H9 (cell line): ENCODE measurements at regions not wholly inside any gene's neighbourhood (a gene's known extent, or its start where the extent isn't known, plus 50 kb on each side); places are given as distances from the start of the nearest gene placed in this dataset.

ENCODE experiments used
- DNase-seq: peaks from one replicate; pipeline ENCODE4 v3.0.0-alpha.2; 2017
- H2AFZ ChIP-seq: one replicate; pipeline ENCODE4 v1.6.1; 2013; ENCODE audit warnings: mild to moderate bottlenecking, low read length, control low read depth, moderate library complexity
- H2AK5ac ChIP-seq: 2 replicates; pipeline ENCODE4 v1.6.1; 2013; ENCODE audit warnings: low read length, control low read depth, mixed read lengths; ENCODE audit not compliant: insufficient read length
- H2BK120ac ChIP-seq: one replicate; pipeline ENCODE4 v1.6.1; 2013; ENCODE audit warnings: low read depth, mild to moderate bottlenecking, low read length, control low read depth, inconsistent platforms; ENCODE audit not compliant: poor library complexity, severe bottlenecking
- H2BK12ac ChIP-seq: 2 replicates; pipeline ENCODE4 v1.6.1; 2013; ENCODE audit warnings: low read length, control low read depth, mixed read lengths, low read depth; ENCODE audit not compliant: insufficient read length
- H2BK15ac ChIP-seq: 2 replicates; pipeline ENCODE4 v1.6.1; 2013; ENCODE audit warnings: low read depth, low read length, control low read depth
- H2BK20ac ChIP-seq: one replicate; pipeline ENCODE4 v1.6.1; 2013; ENCODE audit warnings: low read depth, mild to moderate bottlenecking, low read length, control low read depth, inconsistent platforms; ENCODE audit not compliant: poor library complexity, severe bottlenecking
- H2BK5ac ChIP-seq: 2 replicates; pipeline ENCODE4 v1.6.1; 2013; ENCODE audit warnings: low read length, control low read depth, mixed read lengths; ENCODE audit not compliant: insufficient read length
- H3K14ac ChIP-seq: 2 replicates; pipeline ENCODE4 v1.6.1; 2013; ENCODE audit warnings: low read length, control low read depth; ENCODE audit not compliant: insufficient read depth
- H3K18ac ChIP-seq: 2 replicates; pipeline ENCODE4 v1.6.1; 2013; ENCODE audit warnings: low read depth, mild to moderate bottlenecking, mixed read lengths, low read length, control low read depth; ENCODE audit not compliant: insufficient read length
- H3K23ac ChIP-seq: 2 replicates; pipeline ENCODE4 v1.6.1; 2013; ENCODE audit warnings: low read length, control low read depth, mixed read lengths, low read depth; ENCODE audit not compliant: insufficient read length
- H3K23me2 ChIP-seq: 2 replicates; pipeline ENCODE4 v1.6.1; 2013; ENCODE audit warnings: low read depth, mild to moderate bottlenecking, mixed read lengths, low read length, control low read depth; ENCODE audit not compliant: insufficient read length, poor library complexity, severe bottlenecking
- H3K27ac ChIP-seq: 2 replicates; pipeline ENCODE4 v1.5.1; 2013; ENCODE audit warnings: low read length, control low read depth, mixed read lengths, low read depth; ENCODE audit not compliant: insufficient read length
- H3K27me3 ChIP-seq: 2 replicates; pipeline ENCODE4 v1.6.1; 2013; ENCODE audit warnings: low read length, control low read depth, inconsistent platforms; ENCODE audit not compliant: insufficient read depth
- H3K4ac ChIP-seq: 2 replicates; pipeline ENCODE4 v1.6.1; 2013; ENCODE audit warnings: low read depth, mild to moderate bottlenecking, control low read depth, inconsistent platforms, low read length, moderate library complexity
- H3K4me1 ChIP-seq: 2 replicates; pipeline ENCODE4 v1.6.1; 2013; ENCODE audit warnings: low read length, control low read depth, inconsistent platforms; ENCODE audit not compliant: insufficient read depth
- H3K4me2 ChIP-seq: 2 replicates; pipeline ENCODE4 v1.6.1; 2013; ENCODE audit warnings: low read length, control low read depth, mixed read lengths; ENCODE audit not compliant: insufficient read length, insufficient read depth
- H3K56ac ChIP-seq: 2 replicates; pipeline ENCODE4 v1.6.1; 2013; ENCODE audit warnings: low read depth, mild to moderate bottlenecking, mixed read lengths, low read length, control low read depth; ENCODE audit not compliant: insufficient read length
- H3K79me1 ChIP-seq: 2 replicates; pipeline ENCODE4 v1.6.1; 2013; ENCODE audit warnings: low read depth, mild to moderate bottlenecking, moderate library complexity, low read length, control low read depth, inconsistent platforms; ENCODE audit not compliant: insufficient read depth, poor library complexity, severe bottlenecking
- H3K79me2 ChIP-seq: 2 replicates; pipeline ENCODE4 v1.6.1; 2013; ENCODE audit warnings: low read length, control low read depth, inconsistent platforms; ENCODE audit not compliant: insufficient read depth
- H3K9ac ChIP-seq: 2 replicates; pipeline ENCODE4 v1.6.1; 2013; ENCODE audit warnings: low read length, control low read depth, mixed read lengths; ENCODE audit not compliant: insufficient read length; ENCODE audit errors: extremely low read depth
- H3K9me3 ChIP-seq: one replicate; pipeline ENCODE4 v1.6.1; 2013; ENCODE audit warnings: low read depth, low read length, inconsistent platforms; ENCODE audit not compliant: control insufficient read depth
- H3T11ph ChIP-seq: one replicate; pipeline ENCODE4 v1.6.1; 2013; ENCODE audit warnings: mild to moderate bottlenecking, low read length, control low read depth, inconsistent platforms
- H4K20me1 ChIP-seq: one replicate; pipeline ENCODE4 v1.6.1; 2013; ENCODE audit not compliant: control insufficient read depth, insufficient read length, insufficient read depth
- H4K5ac ChIP-seq: 2 replicates; pipeline ENCODE4 v1.6.1; 2013; ENCODE audit warnings: low read depth, mild to moderate bottlenecking, mixed read lengths, low read length, control low read depth; ENCODE audit not compliant: insufficient read length
- H4K8ac ChIP-seq: replicated peaks from 2 replicates; pipeline ENCODE4 v1.6.1; 2013; ENCODE audit warnings: low read length, control low read depth, mixed read lengths, low read depth; ENCODE audit not compliant: insufficient read length
- H4K91ac ChIP-seq: 2 replicates; pipeline ENCODE4 v1.6.1; 2013; ENCODE audit warnings: low read depth, mild to moderate bottlenecking, moderate library complexity, mixed read lengths, low read length, control low read depth; ENCODE audit not compliant: insufficient read length
- H3K27ac Mint-ChIP-seq, 3 experiments: 2 replicates in 2 of 3; 3 replicates in 1 of 3; pipeline ENCODE4 v1.8.0; 2020 to 2021; ENCODE audit warnings: mixed read lengths in 3 of 3, mild to moderate bottlenecking in 1 of 3, moderate library complexity in 1 of 3
- H3K27me3 Mint-ChIP-seq: 2 replicates; pipeline ENCODE4 v1.8.0; 2021; ENCODE audit warnings: low read depth, mild to moderate bottlenecking, moderate library complexity, mixed read lengths
- H3K36me3 Mint-ChIP-seq, 3 experiments: 2 replicates in 2 of 3; 3 replicates in 1 of 3; pipeline ENCODE4 v1.8.0; 2020 to 2021; ENCODE audit warnings: low read depth in 3 of 3, mixed read lengths in 3 of 3; ENCODE audit not compliant: insufficient read depth in 1 of 3
- H3K4me1 Mint-ChIP-seq, 2 experiments: 2 replicates each; pipeline ENCODE4 v1.8.0; 2020; ENCODE audit warnings: mixed read lengths in 2 of 2
- H3K4me3 Mint-ChIP-seq, 2 experiments: 2 replicates in 1 of 2; 3 replicates in 1 of 2; pipeline ENCODE4 v1.8.0; 2020 to 2021; ENCODE audit warnings: mild to moderate bottlenecking in 2 of 2, mixed read lengths in 2 of 2, moderate library complexity in 1 of 2
- H3K9me3 Mint-ChIP-seq, 2 experiments: 2 replicates in 1 of 2; 3 replicates in 1 of 2; pipeline ENCODE4 v1.8.0; 2020; ENCODE audit warnings: mild to moderate bottlenecking in 2 of 2, mixed read lengths in 2 of 2, moderate library complexity in 1 of 2
- WGBS: extraction: QIAGEN DNeasy Blood & Tissue Kit; methylation state at CpG from one replicate; pipeline ENCODE4 v1.1.7; 2013; ENCODE audit warnings: missing lambda C conversion rate, low lambda C conversion rate, mixed read lengths; ENCODE audit not compliant: insufficient read length; ENCODE audit errors: extremely low coverage; 5-methylcytosine and 5-hydroxymethylcytosine counted together
- TF ChIP-seq, protein P1 (sequence below): fragments of 200-600 bp; sonication (generic); conservative IDR thresholded peaks from 3 replicates; pipeline ENCODE4 v1.8.0; 2021; ENCODE audit warnings: antibody characterized with exemption, mild to moderate bottlenecking

DNA sequence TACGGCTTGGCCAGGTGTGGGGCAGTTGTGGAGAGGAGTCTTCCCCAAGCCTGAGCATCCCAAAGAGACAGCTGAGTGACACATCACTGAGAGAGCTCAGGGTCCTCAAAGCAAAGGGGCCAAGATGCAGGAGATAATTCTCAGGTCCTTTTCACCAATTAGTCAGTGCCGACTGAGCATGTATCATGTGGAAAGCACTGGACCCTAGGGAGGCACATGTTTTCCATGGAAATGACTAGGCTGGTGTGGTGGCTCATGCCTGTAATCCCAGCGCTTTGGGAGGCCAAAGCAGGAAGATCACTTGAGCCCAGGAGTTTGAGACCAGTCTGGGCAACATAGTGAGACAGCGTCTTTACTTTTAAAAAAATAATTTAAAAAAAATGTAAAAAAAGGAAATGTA is 67.3 kb upstream of the PRPS1 start:
- H2BK120ac ChIP-seq = no peak overlapping the region
- DNase-seq = no peak
- Mint-ChIP-seq H3K4me1 (peaks cover 50 to 58% of the 10 kb centered on the region in 2 experiments), H3K27ac (peak overlapping the region; percentile 20 to 96 (median 23); a peak in 6 of 7 replicates), H3K4me3 (no peak overlapping the region; a peak in 1 of 5 replicates), H3K9me3 (peaks cover 0 to 42% of the 10 kb centered on the region in 2 experiments; a peak in 2 of 5 replicates), H3K36me3 (peaks cover 0 to 4% (median 0%) of the 10 kb centered on the region in 3 experiments; a peak in 2 of 7 replicates), H3K27me3 (no peaks in the 10 kb centered on the region)
- H3K79me1 ChIP-seq = no peaks in the 10 kb centered on the region
- no peak overlapping the region for H3T11ph ChIP-seq
- no peaks in the 10 kb centered on the region for H3K23me2 ChIP-seq
- H3K27me3 ChIP-seq = no peaks in the 10 kb centered on the region
- H3K23ac ChIP-seq = no peak overlapping the region
- peak overlapping the region; percentile 95 for H3K27ac ChIP-seq
- TF ChIP-seq, protein P1, sequence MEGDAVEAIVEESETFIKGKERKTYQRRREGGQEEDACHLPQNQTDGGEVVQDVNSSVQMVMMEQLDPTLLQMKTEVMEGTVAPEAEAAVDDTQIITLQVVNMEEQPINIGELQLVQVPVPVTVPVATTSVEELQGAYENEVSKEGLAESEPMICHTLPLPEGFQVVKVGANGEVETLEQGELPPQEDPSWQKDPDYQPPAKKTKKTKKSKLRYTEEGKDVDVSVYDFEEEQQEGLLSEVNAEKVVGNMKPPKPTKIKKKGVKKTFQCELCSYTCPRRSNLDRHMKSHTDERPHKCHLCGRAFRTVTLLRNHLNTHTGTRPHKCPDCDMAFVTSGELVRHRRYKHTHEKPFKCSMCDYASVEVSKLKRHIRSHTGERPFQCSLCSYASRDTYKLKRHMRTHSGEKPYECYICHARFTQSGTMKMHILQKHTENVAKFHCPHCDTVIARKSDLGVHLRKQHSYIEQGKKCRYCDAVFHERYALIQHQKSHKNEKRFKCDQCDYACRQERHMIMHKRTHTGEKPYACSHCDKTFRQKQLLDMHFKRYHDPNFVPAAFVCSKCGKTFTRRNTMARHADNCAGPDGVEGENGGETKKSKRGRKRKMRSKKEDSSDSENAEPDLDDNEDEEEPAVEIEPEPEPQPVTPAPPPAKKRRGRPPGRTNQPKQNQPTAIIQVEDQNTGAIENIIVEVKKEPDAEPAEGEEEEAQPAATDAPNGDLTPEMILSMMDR = no peak
- H4K20me1 ChIP-seq = no peaks in the 10 kb centered on the region
- H2BK12ac ChIP-seq = no peak overlapping the region
- H3K14ac ChIP-seq = no peak overlapping the region; the same call in 1 of the 2 replicates
- no peak overlapping the region for H2AK5ac ChIP-seq
- H2BK5ac ChIP-seq = peak overlapping the region; percentile 69
- no peak overlapping the region for H4K8ac ChIP-seq
- H4K91ac ChIP-seq = no peak overlapping the region
- no peak overlapping the region for H3K9ac ChIP-seq
- no peak overlapping the region for H2BK15ac ChIP-seq
- H3K4me2 ChIP-seq = no peak overlapping the region
- H3K56ac ChIP-seq = no peak overlapping the region
- H3K18ac ChIP-seq = no peak overlapping the region
- H4K5ac ChIP-seq = no peak overlapping the region
- peak overlapping the region; percentile 78 for H2BK20ac ChIP-seq
- H3K79me2 ChIP-seq = no peaks in the 10 kb centered on the region
- no CpG with 5 or more reads among the region's 4 CpGs for WGBS
- no peaks in the 10 kb centered on the region for H3K9me3 ChIP-seq
- no peak overlapping the region for H2AFZ ChIP-seq
- H3K4ac ChIP-seq = no peak overlapping the region; the same call in 1 of the 2 replicates
- H3K4me1 ChIP-seq = peaks cover 37% of the 10 kb centered on the region
